Suppressor macrophage (primary cell): ENCODE measurements at regions not wholly inside any gene's neighbourhood (a gene's known extent, or its start where the extent isn't known, plus 50 kb on each side); places are given as distances from the start of the nearest gene placed in this dataset.

ENCODE experiments used
- DNase-seq, 4 experiments: peaks; one replicate each; pipeline ENCODE4 v3.0.0-alpha.2; 2020 to 2022

DNA sequence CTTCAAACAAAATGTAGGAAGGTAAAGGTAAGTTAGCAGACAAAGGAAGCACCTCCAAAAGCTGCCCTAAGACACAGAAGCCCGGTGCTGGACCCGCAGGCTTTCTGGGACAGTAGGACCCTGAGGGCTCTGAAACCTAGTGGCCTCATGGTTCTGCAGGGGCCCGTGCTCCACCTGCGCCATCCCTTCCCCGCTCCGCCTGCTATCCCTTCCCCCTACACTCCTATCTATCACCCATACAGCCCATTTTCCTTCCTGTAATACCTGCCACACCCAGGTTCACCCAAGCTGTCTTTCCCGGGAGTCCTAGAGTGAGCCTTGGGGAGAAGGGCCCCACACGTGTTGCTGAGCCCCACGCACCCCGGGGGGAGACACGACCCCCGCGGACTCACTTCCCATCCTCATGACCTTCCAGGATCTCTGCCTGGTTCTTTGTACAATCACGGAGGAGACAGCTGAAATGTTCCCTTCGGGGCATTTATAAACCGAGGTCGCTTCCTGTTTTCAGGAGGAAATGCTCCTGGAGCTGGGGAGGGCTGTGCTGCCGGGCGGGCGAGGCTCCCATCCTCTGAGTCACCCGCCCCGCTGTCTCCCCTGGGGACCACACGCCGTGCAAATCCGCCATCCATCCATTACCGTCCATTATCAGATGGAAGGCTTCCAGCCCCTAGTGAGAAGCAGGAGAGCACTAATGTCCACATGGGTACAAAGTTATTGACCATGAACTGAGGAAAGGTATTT is 251.7 kb upstream of the PITRM1 start:
- peak; percentile 56 to 82 (median 76) for DNase-seq

DNA sequence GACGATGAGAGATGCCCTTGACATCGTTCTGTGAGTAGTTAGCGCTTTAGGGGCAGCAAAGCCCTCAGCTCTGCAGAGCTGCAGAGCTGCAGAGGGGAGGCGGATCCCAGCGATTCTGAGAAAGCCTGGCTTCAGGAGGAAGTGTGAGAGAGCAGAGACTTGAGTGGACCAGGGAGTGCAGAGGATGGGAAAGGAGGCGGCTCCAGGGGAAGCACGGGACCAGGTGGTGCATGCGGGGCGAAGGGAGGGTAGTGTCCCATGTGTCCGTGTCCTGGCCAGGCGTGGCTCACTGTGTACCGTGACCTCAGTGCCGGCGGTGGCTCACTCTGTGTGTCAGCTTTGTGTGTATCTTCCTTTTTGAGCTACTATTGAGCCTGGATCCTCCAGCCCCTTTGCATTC is 250.8 kb upstream of the PITRM1 start:
- no peak for DNase-seq

DNA sequence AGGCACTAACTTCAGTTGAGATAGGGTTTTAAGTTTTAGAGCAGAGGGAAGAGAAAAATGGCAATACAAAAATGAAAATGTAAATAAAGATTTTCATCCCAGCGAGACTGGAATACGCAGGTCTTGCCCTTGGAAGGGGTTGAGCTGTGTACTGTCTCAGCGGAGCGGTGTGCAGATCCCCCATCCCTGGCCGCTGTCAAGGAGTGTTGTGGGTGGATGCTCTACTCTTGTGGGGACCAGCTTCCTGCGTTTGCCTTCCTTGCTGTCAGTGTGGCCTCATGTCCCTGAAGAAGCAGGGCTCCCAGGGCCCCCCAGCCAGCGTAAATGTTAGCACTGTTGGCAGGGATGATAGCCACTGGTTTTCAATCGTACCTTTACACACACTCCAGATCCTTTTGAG is 249.7 kb upstream of the PITRM1 start:
- DNase-seq, result no peak

DNA sequence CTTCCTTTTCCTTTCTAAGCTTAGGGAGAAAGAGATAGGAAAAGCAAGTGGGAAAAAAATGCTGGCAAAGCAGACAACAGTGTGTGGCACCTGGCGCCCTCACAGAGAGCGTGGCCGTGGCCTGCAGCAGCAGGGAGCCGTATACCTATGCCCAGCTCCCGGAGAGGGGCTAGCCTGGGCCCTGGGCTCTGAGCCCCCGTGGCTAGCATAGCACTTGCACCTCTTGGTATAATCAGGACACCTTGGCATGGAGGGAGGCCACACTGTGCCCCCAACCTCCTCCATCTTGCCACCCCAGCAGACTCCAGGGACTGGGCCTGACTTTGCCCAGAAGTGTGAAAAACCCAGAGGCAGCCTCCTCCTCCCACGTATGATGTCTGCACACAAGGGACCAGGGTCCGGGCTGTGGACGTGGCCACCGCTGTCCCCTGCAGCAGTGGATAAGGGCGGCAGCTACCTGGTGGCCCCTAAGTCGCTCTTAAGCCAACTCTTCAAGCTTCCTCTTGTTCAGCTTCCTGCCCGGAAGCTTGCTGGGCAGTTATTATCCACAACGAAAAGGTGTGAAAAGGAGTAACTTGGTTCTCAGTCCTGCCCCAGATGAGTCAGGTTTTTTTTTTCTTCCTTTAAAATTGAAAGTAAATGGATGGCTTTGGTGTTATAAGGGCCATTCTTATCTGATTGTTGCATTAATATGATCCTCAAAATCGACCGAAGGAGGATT is 249.1 kb upstream of the PITRM1 start:
- DNase-seq, result no peak

DNA sequence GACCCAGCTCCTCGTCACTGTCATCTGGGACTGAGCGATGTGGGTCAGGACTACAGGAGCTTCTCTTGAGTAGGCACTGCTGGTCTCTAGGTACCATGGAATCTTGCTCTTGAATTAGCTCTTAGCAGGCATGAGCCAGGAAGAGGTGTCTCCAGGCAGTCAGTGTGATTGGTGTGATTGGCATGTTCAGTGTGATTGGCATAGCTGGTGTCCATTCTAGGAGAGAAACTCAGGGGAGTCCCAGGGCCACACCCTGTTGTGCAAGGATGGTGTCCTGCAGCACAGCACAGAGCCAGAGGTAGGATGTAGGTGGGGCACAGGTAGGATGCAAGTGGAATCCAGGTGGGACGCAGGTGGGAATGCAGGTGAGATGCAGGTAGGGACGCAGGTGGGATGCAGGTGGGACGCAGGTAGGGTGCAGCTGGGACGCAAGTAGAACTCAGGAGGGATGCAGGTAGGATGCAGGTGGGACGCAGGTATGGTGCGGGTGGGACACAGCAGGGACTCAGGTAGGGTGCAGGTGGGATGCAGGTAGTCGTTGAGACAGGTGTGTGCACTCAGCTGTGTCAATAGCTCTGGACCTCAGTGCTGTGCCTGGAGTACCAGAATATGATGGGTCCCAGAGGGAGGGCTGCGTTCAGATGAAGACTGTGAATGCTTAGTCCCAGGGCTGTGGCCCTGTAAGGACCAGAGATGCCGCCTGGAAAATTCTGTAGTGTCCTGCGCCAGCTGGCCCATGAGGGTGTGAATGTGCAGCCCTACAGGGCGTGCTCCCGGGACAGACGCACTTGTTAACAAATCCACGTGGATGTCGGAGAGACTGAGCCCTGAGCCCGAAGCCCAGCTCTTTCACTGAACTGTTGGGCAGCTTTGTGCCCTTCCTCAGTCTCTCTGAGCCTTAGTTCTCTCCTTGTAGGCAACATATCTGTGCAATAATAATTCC is 248.2 kb upstream of the PITRM1 start:
- DNase-seq, result no peak

DNA sequence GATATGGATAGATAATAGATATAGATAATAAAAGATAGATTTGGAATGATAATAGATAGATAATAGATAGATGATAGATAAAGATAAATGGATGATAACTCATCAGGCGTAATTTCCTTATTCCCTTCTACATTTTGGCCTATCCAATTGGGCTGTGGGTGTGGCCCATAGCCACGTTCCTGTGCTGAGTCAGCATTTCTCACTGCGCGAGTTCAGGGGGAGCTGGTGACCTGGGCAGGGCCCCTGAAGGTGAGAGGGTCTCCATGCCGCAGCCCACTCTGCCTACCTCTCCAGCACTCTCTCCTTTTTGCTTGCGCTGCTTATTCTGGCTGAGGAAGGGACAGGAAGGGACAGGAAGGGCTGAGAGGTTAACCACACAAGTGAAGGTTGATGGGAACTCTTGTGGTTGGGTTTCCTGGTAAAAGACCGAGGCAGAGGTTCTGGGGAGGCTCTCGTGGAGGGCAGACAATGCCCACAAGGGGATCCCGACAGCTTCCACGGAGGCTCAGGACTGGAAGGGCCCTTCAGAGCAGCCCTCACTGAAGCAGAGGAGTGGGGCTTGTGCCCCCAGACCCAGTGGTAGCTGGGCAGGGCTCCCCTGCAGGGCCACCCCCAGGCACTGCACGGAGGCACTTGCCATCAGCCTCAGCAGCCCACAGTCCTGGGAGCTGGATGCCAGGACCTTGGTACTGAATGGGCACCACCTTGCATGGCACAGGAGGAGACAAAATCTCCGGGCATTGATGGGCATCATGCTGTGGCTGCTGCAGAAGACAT is 247.3 kb upstream of the PITRM1 start:
- DNase-seq, result no peak

DNA sequence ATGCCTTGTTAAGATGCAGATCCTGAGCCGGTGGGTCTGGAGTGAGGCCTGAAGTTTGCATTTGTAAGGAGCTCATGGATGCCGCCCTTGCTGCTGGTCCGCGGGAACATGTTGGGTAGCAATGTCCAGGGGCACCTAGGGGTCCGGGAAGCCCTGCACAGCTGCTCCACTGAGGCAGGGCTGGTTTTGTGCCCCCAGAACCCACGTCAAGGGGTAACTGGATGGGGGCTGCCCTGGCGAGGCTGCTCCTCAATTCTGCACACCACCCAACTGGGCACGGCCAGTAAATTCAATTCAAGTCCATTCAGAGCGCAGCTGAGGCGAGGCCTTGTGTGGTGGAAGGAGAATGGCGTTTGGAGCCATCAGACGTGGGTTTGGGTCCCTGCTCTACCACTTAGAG is 246.3 kb upstream of the PITRM1 start:
- no peak for DNase-seq

DNA sequence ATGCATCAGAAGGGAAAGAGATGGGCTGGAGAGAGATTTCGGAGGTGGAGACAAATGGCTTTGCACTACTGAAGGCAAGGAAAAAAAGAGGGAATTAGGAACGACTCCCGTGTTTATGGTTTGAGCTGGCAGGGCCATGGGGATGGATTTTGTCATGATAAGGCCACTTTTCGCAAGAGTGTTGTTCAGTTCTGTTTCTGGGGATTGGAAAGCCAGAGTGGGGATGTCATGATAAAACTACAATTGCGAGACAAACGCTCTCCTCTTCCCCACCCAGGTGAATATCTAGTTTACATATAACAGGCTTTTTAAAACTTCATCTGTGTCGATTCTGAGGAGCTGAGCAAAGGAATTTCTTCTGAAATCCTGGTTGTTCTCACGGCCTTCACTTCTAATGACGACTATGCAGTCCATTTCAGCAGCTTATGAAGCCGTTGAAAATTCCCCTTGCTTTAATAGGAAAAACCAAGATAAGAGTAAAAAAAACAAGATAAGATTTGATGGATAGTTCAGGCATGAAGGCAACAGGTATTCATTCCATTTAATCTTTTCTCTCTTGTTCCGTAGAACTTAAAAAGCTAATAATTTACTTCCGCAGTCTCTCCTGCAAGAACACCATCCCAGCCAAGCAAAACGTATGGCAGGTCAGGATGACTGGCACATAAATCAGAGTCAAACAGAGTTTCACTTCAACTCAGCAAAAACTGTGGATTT is 245.6 kb upstream of the PITRM1 start:
- DNase-seq, result no peak

DNA sequence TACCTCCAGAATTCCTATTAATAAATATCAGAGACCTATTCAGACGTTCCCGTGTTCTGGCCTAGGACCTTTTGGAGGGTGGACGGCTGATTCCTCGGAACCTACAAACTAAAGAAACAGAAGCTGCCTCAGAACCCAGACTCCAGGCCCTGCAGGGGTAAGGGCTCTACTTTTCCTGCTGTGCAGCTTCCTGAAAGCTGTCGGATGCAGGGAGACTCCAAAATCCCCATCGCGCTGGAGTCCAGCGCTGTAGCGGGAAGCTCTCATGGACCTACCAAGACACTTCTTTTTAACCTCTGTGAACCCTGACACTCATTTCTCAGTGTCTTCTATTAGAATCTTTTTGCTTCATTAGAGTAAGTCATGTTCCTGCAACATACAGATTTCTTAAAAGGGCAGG is 244.5 kb upstream of the PITRM1 start:
- no peak for DNase-seq

DNA sequence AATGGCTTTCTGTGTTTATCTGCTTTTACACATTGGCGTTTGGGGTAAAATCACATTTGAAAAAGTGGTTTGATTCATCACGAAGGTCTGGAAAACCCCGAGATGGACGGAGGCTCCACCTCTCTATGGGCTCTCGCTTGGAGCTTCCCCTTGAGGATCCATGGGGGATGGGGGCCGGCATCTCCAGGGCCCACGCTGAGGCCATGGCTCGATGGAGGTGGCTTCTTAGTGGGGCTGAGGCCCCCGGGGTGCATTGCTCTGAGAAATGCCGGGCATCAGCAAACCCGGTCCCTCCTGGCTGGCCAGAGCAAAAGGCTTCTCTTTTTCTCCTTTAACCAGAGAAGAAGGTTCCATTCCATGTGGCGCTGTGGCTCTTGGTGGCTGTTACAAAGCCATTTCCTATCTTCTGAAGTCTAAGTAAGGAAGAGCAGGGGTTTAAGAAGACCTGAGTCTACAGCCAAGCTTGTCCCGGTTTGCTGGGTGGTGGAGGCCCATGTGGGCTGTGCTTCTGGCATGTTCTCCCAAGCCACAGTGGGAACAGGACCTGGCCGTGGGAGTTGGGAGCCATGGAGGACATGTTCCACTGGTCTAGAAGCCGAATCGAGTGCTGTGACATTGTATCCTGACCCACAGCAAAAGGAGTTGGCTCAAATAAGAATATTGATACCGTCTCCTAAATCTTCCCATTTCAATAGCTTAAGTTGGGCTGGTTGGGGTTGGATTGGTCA is 243.5 kb upstream of the PITRM1 start:
- DNase-seq, result no peak

DNA sequence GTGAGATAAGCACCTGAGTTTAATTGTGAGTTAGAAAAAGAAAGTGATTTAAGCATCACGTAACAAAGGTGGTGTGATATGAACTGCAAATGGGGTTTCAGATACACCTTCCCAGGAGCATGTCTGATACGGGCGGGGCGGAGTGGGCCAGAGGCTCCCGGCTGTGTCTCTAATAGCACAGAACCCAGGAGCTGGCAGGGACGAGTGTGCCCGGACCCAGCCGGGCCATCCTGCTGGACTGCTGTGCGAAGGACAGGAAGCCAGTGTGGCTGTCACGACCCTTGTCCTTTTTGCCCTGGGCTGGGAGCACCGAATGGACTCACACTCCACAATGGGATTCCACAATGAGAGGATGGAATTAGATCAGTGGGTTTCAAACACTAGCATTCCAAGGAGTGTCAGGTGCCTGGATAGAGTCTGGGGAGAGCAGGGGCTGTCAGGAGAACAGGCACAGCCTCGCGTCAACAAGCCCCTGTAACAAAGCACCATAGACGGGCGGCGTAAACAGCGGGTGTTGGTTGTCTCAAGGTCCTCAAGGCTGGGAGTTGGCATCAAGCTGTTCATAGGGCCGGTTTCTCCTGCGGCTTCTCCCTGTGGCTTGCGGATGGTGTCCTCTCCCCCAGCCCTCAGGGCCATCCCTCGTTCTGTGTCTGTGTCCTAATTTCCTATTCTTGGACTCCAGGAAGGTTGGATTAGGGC is 242.6 kb upstream of the PITRM1 start:
- no peak for DNase-seq

DNA sequence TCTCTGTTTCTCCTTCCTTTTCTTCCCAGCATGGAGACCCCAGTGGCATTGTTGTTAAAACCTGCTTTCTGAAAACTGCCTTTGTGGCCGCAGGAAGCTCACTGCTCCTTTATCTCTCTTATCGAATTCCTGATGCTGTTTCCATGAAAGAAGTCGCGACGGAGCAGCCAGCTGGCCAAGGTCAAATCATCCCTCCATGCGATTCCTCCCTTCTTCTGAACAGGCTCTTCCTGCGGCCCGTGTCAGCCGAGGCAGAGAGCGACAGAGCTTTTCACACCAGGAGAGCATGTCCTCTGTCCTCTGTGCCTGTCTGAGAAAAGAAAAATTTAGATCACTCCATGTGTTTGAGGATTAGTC is 242.1 kb upstream of the PITRM1 start:
- no peak for DNase-seq

DNA sequence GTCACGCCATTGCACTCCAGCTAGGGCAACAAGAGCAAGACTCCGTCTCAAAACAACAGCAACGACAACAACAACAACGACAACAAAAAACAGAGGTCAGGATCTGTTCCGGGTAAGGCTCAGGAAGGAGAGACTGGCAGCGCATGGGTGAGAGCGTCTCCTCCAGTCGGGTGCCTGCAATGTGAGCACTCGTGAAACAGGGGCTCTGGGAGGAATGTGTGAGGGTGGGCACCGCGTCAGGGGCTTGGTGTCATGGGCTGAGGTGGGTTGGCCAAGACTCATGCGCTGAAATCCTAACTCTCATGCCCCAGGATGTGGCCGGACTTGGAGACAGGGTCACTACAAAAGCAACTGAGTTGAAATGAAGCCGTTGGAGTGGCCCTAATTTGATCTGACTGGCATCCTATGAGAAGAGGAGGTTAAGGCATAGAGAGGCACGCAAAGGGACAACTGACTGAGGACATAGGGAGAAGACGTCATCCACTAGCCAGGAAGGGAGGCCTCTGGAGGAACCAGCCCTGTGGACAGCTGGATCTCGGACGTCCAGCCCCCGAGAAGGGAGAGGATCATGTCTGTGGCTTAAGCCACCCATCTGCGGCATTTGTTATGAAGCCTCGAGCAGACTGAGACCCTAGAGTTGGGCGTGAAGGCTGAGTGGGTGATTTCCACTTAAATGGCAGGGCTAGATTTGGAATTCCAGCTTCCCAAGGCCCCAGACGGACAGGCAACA is 241.5 kb upstream of the PITRM1 start:
- DNase-seq, result no peak

DNA sequence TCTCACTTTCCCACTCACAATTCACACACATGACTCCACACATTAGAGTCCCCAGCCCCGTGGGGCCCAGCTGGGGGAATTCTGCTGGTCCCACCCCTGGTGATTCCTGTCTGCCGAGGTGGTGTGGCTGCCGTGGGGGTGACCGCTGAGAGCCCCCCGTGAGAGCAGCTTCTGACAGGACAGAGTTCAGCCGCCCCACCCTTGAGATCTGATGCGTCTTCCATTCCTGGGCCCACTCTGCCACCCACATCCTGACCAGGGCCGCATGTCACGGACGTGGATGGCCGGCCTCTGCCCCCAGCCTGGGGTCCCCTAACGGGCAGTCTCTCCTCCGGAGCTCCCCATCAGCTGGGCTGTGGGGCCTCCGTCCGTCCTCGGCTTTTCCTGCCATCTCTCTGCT is 240.1 kb upstream of the PITRM1 start:
- no peak for DNase-seq

DNA sequence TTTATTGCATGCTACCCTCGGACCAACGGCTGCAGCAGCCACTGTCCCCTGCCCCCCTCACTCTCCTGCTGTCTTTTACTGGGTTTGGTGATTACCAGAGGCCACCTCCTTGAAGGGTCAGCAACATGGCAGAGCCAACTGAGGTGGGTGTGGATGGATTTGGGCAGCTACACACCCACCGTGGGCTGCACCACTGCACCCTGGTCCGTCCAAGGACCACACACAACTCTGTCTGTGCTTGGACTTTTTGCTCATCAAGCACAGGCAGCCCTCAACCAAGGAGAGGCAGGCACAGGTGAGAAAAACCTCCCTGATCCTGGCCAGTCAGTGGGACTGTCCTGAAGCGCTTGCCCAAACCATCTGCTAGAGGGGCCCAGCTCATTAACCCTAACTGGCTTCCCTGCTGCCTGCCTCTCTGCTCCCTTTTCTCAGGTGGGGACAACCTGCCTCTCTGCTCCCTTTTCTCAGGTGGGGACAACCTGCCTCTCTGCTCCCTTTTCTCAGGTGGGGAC is 239.5 kb upstream of the PITRM1 start:
- DNase-seq, result no peak

DNA sequence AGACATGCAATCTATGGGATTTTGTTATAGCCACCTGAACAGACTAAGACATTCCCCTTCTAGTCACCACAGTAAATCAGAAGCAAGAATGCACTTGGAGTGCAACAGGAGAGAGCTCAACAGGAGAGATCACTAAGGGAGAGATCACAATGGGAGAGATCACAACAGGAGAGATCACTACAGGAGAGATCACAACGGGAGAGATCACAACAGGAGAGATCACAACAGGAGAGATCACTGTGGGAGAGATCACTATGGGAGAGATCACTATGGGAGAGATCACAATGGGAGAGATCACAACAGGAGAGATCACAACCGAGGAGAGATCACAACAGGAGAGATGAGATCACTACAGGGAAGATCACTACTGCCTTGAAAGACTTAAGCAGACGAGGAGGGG is 238.5 kb upstream of the PITRM1 start:
- DNase-seq, result no peak

DNA sequence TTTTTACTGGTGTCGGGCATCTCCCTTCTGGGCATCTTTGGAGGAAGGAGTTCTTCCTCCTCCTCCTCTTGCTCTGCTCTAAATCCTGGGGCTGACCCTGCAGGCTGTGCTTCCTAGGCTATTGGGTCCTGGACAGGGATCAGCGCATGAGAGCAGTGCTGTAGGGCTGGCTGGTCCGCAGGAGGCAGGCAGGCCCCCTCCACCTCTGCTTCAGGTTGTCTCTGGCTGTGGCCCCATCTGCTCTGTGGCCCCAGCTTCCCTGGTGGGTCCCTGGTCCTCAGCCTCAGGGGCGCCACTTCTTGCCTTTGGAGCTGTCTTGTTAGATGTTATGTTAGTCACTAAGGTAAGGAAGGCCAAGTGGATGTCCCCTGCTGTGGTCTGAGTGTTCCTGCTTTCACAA is 237.3 kb upstream of the PITRM1 start:
- DNase-seq, result no peak

DNA sequence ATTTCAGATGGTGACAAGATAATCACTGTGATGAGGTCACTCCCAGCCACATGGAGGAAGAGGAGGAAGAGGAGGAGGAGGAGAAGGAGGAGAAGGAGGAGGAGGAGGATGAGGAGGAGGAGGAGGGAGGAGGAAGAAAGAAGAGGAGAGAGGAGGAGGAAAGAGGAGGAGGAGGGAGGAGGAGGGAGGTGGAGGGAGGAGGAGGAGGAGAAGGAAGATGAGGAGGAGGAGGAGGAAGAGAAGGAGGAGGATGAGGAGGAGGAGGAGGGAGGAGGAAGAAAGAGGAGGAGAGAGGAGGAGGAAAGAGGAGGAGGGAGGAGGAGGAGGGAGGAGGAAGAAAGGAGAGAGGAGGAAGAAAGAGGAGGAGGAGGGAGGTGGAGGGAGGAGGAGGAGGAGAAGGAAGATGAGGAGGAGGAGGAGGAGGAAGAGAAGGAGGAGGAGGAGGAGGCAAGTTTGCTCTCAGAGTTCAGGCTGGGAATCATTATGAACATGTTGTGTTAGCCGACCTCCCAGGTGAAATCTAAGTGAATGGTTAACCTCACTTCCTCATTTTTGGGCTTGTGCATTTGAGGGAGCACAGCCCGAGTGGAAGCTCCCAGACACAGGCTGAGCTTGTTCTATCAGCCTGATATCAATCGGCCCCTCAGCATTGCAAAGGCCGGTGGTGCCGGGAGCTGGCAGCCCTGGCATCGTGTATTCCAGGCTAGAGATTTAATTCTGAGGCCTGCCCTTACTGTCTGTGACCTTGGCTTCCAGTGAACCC is 236.2 kb upstream of the PITRM1 start:
- DNase-seq, result no peak

DNA sequence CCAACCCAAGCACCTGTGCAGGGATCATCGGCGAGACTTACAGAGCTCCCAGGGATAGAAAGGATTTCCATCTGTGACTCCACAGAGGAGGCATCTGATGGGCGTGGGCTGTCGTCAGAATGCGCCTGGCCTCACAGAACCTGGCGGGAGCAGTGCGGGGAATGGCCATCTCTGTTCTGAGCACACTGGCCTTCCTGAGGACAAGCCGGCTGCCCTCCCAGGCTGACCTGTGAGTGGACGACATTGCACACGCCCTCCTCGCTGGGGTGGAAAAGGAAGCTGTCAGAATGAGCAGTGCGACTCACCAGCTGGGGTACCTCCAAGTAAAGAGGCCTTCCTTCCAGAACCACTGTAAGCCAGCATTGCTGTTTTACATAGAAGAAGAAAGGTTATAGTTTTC is 234.6 kb upstream of the PITRM1 start:
- no peak for DNase-seq
